HL-60 (cell line): ENCODE measurements at regions not wholly inside any gene's neighbourhood (a gene's known extent, or its start where the extent isn't known, plus 50 kb on each side); places are given as distances from the start of the nearest gene placed in this dataset.

Experiments used
- DNase-seq, 2 experiments: peaks; one replicate each; pipeline ENCODE4 v3.0.0-alpha.2; 2010 to 2020; ENCODE audit warnings: low read depth in 1 of 2, low spot score in 1 of 2
- H3K27ac ChIP-seq: fragments of 250-450 bp; sonication (Bioruptor Pico); replicated peaks from 2 replicates; pipeline ENCODE4 v1.5.1; 2020; ENCODE audit warnings: mild to moderate bottlenecking, moderate library complexity
- H3K27me3 ChIP-seq: fragments of 250-450 bp; sonication (Bioruptor Pico); 2 replicates; pipeline ENCODE4 v1.5.1; 2021; ENCODE audit warnings: mild to moderate bottlenecking, moderate library complexity; ENCODE audit not compliant: insufficient read depth, poor library complexity, severe bottlenecking
- H3K4me3 ChIP-seq: replicated peaks from 2 replicates; pipeline ENCODE4 v1.5.1; 2011; ENCODE audit warnings: mild to moderate bottlenecking, control low read depth, low read length; ENCODE audit not compliant: insufficient read depth
- GABPA ChIP-seq: IDR thresholded peaks from 2 replicates; pipeline ENCODE4 v1.6.1; 2012; ENCODE audit warnings: low read depth
- POLR2AphosphoS5 ChIP-seq: IDR thresholded peaks from 2 replicates; pipeline ENCODE4 v1.6.1; 2012; ENCODE audit warnings: low read depth
- SPI1 ChIP-seq: IDR thresholded peaks from 2 replicates; pipeline ENCODE4 v1.6.1; 2012; ENCODE audit warnings: low read depth, mild to moderate bottlenecking, borderline replicate concordance
- TF ChIP-seq, protein P1 (sequence below): IDR thresholded peaks from 2 replicates; pipeline ENCODE4 v1.6.1; 2012; ENCODE audit warnings: low read depth; ENCODE audit not compliant: insufficient replicate concordance
- TF ChIP-seq, protein P2 (sequence below): IDR thresholded peaks from one replicate; pipeline ENCODE4 v1.5.1; 2011; ENCODE audit warnings: low read length, control low read depth, inconsistent platforms; ENCODE audit not compliant: insufficient read depth

DNA sequence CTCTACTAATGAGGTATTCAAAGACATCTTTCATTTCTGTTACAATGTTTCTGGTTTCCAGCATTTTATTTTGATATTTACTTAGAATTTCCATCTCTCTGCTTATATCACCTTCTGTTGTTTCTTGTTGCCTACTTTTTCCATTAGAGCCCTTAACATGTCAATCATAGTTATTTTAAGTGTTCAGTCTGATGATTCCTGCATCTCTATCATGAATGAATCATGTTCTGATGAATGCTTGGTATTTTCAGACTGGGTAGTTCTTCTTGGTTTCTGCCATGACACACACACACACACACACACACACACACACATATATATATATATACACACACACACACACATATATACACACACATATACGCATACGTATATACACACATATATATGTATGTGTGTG, 486.4 kb upstream of the ISX start:
- no peak for DNase-seq
- no peak for TF ChIP-seq SPI1
- TF ChIP-seq POLR2AphosphoS5: no peak
- TF ChIP-seq, protein P1, sequence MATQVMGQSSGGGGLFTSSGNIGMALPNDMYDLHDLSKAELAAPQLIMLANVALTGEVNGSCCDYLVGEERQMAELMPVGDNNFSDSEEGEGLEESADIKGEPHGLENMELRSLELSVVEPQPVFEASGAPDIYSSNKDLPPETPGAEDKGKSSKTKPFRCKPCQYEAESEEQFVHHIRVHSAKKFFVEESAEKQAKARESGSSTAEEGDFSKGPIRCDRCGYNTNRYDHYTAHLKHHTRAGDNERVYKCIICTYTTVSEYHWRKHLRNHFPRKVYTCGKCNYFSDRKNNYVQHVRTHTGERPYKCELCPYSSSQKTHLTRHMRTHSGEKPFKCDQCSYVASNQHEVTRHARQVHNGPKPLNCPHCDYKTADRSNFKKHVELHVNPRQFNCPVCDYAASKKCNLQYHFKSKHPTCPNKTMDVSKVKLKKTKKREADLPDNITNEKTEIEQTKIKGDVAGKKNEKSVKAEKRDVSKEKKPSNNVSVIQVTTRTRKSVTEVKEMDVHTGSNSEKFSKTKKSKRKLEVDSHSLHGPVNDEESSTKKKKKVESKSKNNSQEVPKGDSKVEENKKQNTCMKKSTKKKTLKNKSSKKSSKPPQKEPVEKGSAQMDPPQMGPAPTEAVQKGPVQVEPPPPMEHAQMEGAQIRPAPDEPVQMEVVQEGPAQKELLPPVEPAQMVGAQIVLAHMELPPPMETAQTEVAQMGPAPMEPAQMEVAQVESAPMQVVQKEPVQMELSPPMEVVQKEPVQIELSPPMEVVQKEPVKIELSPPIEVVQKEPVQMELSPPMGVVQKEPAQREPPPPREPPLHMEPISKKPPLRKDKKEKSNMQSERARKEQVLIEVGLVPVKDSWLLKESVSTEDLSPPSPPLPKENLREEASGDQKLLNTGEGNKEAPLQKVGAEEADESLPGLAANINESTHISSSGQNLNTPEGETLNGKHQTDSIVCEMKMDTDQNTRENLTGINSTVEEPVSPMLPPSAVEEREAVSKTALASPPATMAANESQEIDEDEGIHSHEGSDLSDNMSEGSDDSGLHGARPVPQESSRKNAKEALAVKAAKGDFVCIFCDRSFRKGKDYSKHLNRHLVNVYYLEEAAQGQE: no peak
- no peak for TF ChIP-seq GABPA
- TF ChIP-seq, protein P2, sequence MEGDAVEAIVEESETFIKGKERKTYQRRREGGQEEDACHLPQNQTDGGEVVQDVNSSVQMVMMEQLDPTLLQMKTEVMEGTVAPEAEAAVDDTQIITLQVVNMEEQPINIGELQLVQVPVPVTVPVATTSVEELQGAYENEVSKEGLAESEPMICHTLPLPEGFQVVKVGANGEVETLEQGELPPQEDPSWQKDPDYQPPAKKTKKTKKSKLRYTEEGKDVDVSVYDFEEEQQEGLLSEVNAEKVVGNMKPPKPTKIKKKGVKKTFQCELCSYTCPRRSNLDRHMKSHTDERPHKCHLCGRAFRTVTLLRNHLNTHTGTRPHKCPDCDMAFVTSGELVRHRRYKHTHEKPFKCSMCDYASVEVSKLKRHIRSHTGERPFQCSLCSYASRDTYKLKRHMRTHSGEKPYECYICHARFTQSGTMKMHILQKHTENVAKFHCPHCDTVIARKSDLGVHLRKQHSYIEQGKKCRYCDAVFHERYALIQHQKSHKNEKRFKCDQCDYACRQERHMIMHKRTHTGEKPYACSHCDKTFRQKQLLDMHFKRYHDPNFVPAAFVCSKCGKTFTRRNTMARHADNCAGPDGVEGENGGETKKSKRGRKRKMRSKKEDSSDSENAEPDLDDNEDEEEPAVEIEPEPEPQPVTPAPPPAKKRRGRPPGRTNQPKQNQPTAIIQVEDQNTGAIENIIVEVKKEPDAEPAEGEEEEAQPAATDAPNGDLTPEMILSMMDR: no peak
- Histone ChIP-seq H3K4me3 (no peak overlapping the region), H3K27ac (no peak overlapping the region), H3K27me3 (no peaks in the 10 kb centered on the region)

DNA sequence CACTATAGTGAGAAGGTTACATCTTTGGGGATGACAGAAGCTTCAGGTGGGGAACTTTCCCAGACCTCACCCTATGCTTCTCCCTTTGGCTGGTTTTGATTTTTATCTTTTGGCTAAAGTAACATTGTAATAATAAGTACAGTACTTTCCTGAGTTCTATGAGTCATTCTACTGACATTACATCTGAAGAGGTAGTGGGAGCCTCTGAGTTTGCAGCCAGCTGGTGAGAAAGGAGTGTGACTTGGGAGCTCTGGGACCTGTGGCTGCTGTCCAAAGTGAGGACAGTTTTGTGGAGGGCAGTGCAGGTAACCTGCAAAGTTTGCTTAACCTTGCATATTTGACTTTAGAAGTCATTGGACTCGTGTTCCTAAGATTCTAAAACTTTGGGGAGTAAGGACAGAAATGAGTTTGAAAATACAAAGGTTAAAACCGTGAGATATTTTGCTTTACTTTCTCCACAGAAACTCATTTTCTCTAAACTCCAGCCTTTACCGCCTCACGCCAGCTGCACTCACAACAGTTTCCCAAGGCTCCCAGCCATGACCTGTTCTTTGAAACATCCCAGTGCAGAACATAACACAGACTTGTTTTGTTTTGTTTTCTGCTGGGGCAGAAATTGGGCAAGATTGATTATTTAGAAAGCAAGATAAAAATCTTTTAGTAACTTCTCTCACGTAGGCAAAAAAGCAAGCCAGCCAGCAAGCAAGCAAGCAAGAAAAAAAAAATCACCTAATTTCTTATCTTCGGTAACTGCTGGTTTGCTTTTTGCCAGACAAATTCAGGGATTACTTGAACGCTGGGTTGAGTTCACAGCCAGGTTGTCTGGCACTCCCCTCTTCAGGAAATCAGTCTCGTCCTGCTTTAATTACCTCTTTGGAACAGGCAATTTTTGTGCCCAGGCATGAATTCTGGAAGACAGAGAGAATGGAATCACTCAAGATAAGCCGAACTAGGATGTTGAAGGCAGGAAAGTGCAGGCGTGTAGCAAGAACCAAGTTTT, 478.3 kb upstream of the ISX start:
- H3K27ac ChIP-seq: no peak overlapping the region
- no peak for TF ChIP-seq GABPA
- TF ChIP-seq, protein P2: no peak
- TF ChIP-seq, protein P1: no peak
- TF ChIP-seq SPI1: no peak
- no peak for TF ChIP-seq POLR2AphosphoS5
- DNase-seq: no peak
- no peaks in the 10 kb centered on the region for H3K27me3 ChIP-seq
- no peak overlapping the region for H3K4me3 ChIP-seq

DNA sequence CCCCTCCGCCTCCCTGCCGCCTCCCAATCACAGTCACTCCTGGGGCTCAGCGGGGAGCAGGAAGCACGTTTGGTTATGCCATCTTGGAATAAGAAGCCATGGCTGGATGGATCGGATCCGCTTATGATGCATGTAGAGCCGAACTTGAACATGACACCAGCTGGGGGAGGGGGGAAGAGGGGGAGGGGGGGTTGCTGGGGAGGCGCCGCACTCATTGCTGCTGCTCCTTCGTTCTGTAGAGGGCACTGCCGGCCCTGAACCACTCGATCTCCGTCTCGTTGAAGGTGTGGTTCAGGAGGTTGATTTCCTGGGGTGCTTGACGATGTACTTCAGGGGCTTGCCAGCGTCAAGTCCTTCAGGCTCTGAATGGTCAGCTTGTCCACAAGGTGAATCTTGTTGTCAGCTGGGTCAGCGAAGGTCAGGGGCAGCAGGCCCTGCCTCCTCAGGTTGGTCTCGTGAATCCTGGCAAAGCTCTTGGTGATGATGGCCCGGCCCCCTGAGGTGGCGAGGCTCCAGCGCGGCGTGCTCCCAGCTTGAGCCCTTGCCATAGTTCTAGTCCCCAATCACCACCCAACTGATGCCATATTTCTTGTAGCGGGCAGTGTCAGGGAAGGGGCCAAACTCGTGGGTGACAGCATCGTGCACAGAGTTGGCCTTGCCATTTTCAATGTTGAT, 476.9 kb upstream of the ISX start:
- TF ChIP-seq SPI1: no peak
- TF ChIP-seq POLR2AphosphoS5: no peak
- TF ChIP-seq GABPA: no peak
- TF ChIP-seq, protein P1: no peak
- TF ChIP-seq, protein P2: no peak
- no peak for DNase-seq
- Histone ChIP-seq H3K27ac (no peak overlapping the region), H3K27me3 (no peaks in the 10 kb centered on the region), H3K4me3 (no peak overlapping the region)
